Activated CD8-positive, alpha-beta memory T cell treated with anti-CD3 and anti-CD28 coated beads, Interleukin-2, amount 50 U/mL, for 48 hours (primary cell): ENCODE measurements at regions not wholly inside any gene's neighbourhood (a gene's known extent, or its start where the extent isn't known, plus 50 kb on each side); places are given as distances from the start of the nearest gene placed in this dataset.

Experiments used
- DNase-seq: peaks from one replicate; pipeline ENCODE4 v3.0.0-alpha.2; 2020

DNA sequence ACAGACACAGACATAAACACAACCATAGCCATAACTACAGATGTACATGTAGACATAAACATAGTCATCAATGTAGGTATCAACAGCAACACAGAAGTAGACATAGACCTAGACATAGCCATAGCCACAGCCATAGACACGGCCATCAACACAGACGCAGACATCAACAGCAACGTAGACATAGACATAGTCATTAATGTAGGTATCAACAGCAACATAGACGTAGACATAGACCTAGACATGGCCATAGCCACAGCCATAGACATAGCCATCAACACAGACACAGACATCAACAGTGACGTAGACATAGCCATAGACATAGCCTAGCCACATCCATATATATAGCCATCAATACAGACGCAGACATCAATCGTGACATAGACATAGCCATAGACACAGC is 258.3 kb upstream of the FOXQ1 start:
- no peak for DNase-seq

DNA sequence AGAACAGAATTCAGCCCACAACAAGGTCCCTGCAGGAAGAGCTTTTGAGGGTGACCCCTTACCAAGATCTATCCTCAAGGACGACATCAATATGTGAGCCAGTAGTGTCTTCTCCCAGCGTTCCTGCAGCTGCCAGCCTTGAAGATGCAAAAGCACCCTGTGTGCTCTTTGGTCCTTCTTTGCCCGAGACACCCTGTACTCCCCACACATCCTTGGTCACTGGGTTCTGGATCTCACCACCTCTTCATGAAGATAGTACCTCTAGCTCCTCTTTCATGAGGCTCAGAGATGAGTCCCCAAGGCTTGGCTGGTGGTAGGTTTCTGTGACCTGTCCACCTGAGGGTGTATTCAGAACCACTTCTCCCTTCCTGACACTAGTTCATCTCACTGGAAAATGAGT is 259.6 kb upstream of the FOXQ1 start:
- DNase-seq = no peak

DNA sequence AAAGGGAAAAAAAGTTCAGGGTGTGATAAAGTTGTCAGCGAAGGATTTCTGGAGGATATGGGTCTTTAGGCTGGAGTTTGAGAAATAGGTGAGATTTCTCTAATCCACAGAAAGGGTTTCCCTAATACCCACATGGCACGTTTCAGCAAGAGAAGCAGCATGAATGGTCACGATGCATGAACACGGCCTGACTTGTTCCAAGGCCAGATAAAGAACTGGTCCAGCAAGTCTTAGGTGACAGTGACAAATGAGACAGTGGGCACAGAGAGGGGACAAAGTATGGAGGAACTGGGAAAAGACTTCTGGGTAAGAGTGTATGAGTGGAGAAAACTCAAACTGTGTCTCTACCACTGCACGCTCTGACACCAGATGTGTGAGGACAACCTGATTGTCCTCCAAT is 262.0 kb upstream of the FOXQ1 start:
- no peak for DNase-seq

DNA sequence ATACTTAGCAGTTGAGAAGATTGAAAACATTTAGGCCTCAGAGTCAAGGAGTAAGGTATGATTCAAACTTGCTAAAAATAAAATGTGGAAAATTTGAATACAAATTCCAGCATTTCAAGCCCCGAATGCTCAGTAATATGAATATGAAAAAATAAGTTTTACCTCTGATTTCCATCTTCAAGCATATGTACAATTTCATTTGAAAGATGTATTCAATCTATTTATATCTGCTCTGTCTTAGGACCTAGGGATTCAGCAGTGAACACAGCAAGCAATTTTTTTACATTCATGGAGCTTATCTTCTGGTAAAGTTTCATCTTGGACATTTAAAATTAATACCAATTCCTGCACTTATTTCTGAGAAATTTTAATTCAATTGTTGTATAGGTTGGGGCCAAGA is 262.7 kb upstream of the FOXQ1 start:
- no peak for DNase-seq

- no peak for DNase-seq
Measured at GRCh38 chr6:1047981-1048541, 263.8 kb upstream of the FOXQ1 start.

DNA sequence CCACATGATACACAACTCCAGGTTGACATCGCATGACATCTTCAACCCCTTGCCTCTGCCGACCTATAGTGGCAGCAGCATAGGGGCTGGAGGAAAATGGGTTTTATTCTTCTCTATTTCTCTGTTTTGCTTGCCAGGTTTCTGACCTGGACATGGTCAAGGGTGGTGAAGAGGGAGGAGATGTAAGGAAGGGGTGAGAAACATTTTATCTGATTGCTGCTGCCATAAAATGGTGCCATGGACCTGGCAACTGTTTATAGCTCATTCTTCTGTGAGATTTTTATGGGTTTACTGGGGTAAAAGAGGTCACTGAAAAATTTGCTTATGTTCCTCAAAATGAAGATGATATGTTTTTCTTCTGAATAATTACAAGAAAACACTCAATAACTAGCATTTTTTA is 266.7 kb upstream of the FOXQ1 start:
- no peak for DNase-seq

- DNase-seq = no peak
Measured at GRCh38 chr6:1044040-1044836, 267.7 kb upstream of the FOXQ1 start.

- DNase-seq = no peak
Measured at GRCh38 chr6:1043458-1043836, 268.5 kb upstream of the FOXQ1 start.

DNA sequence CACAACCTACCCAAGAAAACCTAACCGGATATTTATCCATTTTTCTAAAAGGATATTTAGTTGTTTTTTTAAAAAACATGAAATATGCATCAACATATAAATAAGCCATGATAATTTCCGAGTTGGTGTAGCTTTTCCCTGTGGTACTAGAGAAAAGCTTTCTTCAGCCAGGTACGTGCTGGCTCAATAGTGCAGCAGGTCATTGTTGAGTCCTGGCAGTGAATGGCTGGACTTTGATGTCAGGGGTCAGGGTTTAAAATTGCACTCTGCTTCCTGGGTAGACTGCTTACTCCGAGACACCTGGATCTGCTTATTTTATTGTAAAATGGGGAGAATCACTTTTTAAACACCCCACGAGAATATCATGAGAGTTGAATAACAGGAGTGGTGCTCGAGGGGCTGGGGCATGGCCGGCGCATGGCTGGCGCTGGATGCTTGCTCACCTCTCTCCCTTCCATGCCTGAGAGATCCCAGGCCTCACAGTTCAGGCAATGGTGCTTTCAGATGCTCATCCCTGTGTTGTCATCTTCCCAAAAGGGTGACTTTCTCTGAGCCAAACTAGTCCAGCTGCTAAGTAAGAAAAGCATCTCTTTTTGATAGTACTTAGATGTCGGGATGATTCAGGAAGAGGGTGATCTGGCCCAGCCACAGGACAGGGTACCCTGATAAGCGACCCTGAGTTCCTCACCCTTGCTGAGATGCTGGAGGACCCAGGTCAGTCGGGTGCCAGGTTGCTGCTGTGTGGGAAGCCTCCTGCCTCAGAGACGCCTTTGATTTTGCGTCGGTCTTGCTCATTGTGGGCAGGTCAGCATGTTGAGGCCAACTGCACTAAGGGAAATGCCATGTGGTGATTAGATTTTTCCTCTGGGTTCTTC is 269.1 kb upstream of the FOXQ1 start:
- DNase-seq = no peak

GRCh38 chr6:1040393-1040792 is 271.5 kb upstream of the FOXQ1 start:
- DNase-seq = no peak

- no peak for DNase-seq
Measured at GRCh38 chr6:1039746-1040145, 272.2 kb upstream of the FOXQ1 start.

DNA sequence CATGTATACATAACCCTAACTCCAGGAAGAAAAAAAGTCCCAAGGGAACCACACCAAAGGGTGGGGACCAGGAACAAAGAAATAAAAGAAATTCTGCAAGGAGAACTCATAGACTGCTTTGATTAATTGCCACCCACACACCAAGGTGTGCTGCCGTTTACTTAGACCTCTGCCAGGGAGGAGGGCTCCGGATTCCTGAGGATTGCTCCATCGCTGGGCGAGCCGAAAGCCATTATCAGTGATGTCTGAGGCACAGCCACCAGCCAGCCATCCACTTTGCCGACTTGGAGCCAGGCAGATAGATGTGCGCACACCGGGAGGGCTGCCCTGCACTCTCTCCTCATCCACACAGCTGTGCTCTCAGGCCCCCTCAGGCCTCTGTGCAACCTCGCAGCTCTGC is 272.7 kb upstream of the FOXQ1 start:
- DNase-seq = no peak

- DNase-seq = no peak
Measured at GRCh38 chr6:1037430-1038202, 274.3 kb upstream of the FOXQ1 start.

DNA sequence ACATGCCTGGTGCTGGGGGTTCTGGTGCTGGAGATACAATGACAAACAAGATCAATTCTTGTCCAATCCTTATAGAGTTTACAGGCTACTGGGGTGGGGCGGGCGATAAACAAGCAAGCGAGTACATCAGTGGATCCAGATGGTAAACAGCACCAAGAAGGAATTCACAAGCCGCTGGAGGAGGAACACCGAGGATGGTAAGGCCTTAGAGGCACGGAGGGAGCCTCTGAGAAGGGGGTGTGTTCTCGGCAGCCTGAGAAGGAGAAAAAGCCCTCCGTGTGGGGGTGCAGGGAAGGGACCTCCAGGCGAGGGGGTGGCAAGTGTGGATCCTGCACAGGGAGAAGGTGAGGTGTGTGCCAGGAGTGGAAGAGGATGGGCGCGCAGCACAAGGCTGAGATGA is 276.5 kb upstream of the FOXQ1 start:
- DNase-seq = no peak

DNA sequence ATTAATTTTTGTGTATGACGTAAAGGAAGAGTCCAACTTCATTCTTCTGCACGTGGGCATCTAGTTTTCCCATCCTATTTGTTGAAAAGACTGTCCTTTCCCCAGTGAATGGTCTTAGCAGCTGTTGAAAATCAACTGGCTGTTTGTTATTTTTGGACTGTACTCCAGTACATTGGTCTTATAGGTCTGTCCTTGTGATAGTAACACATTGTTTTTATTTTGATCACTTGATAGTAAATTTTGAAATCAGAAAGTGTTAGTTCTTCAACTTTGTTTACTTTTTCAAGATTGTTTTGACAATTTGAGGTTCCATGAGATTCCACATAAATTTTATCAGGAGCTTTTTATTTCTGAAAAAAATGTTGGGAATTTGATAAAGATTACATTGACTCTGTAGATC is 280.2 kb upstream of the FOXQ1 start:
- DNase-seq = no peak

GRCh38 chr6:1029141-1029540 is 282.8 kb upstream of the FOXQ1 start:
- DNase-seq = no peak

DNA sequence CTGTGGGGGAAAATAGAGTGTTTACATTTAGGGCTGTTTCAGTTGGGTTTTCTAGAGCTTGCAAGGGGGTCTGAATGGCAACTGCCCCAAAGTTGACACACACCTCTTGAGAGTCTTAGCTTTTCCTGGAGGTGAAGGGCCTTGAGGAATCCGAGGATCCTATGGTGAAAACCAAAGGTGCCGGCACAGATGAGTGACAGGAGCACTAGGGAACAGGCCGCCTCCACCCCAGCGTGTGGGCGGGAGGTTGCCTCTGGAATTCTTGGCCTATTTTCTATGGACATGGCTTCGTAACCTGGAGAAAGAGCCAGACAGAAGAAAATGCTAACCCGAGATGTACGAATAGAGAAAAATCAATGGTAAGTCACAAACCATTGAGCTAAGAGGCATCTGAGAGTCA is 283.2 kb upstream of the FOXQ1 start:
- DNase-seq = no peak

DNA sequence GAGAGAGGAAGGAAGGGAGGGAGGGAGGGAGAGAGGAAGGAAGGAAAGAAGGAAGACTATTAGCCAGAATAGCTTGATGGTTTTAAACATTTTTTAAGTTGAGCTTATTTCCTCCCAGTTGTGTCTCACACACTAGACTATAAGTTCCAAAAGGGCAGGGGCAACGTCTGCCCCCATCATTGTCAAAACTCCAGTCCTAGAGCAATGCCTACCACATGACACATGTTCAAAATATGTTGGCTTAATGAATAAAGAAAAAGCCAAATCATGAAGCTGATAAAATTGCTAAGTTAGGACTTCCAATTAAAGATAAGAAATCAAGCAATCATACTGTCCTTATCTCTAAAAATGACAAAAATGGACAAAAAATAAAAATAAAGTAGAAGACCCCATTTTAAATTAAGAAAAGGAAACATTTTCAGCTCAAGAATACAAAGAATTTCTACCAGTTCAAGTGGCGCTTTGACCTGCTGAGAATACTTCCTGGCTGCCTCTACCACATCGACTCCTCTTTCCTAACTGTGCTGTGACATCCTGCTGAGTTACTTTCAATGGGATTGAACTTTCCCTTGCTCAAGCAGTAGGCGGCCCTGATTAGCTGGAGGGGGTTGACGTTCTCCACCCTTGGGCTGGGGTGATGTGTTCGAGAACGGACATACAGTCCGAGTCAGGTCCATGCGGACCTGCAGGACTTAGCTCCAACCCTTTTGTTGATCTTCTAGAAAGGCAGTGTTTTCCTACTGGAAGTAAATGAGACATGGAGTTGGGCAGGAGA is 283.9 kb upstream of the FOXQ1 start:
- no peak for DNase-seq

DNA sequence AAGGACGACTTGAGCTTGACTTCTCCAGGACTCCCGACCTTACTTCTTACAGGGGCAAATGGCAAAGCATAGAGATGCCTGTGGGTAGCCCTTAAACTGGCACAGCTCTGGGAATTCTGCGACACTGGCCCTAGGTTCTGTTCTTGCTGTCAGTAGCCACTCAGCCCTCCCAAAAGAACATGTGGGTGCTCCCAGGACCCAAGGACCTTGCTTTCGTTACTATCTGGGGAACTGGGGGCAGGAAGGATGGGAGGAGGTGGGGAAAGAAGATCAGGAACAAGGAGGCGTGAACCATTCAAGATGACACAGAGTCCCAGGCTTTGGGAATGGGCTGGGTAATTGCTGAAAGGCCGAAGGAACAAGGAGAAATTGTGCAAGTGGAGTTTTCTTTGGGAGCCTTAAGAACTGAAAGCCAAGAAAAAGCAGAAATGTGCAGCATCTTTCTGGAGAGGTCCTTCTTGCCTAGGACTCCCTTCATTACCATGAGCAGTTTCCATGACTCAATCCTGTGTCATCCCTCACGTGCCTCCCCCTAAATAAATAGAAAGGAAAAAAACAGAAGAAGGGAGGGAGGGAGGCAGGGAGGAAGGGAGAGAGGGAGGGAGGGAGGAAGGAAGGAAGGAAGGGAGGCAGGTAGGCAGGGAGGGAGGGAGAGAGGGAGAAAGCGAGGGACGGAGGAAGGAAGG is 284.6 kb upstream of the FOXQ1 start:
- DNase-seq = no peak

DNA sequence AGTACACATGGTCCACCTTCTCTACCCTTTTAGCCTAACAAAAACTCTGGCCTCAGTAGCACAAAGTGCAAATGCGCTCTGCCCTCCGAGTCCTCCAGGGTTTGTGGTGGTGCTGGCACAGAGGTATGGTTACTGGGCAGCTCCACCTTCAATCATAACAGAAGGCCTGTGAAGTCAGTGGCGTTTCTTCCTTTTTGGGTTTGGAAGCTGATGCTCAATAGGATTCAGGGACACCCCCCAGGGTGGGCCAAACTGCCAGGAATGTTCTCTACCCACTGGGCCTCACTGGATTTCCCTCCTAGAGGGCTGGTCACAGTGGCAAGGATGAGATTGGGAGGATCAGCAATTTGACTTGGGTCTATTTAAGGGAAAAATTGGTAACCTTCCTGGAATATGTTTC is 286.1 kb upstream of the FOXQ1 start:
- no peak for DNase-seq

GRCh38 chr6:1024587-1024986 is 287.3 kb upstream of the FOXQ1 start:
- no peak for DNase-seq

- DNase-seq = no peak
Measured at GRCh38 chr6:1024161-1024560, 287.7 kb upstream of the FOXQ1 start.
